HG03066 (cell line): ENCODE measurements at regions not wholly inside any gene's neighbourhood (a gene's known extent, or its start where the extent isn't known, plus 50 kb on each side); places are given as distances from the start of the nearest gene placed in this dataset.

Source experiments
- ATAC-seq: cut with Tn5 transposase; IDR thresholded peaks from one replicate; pipeline ENCODE4 v1.9.1; 2021; ENCODE audit warnings: low read depth; ENCODE audit not compliant: unreplicated experiment

GRCh38 chr1:170310014-170310405, 164.3 kb downstream of the NTMT2 start:
- ATAC-seq: no peak

DNA sequence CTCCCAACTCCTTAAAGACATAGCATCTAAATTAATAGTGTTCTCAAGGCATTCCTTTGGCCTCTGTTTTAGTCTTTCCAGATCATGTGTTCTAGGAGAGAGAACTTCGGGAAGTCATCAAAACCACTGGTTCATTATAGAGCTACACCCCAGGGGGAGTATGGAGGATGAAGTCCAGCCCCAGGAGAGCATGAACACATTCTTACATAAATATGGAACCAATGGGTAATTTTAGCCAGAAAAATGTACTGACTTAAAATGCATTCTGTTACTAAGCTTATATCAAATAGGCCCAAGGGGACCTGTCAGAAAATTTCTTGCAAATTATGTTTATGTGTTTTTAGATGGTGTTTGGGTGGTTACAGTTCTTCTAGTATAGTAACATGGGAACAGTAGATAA, 165.2 kb downstream of the NTMT2 start:
- ATAC-seq: no peak

DNA sequence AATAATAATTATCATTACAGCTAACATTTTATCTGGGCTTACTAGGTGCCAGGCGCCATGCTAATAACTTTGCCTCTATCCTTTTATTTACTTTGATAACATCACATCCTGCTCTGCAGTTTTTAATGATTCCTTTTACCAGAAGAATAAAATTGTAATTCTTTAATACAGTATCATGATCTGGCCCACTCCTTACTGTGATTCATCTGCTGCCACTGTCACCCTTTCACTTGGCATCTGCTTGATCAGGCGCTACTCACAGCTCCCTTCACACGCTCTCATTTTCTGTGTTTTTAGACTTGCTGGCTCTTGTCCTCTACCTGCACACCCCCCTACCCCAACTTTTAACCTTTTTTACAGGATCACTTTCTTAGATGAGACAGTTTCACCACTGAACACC, 167.5 kb downstream of the NTMT2 start:
- ATAC-seq: no peak

DNA sequence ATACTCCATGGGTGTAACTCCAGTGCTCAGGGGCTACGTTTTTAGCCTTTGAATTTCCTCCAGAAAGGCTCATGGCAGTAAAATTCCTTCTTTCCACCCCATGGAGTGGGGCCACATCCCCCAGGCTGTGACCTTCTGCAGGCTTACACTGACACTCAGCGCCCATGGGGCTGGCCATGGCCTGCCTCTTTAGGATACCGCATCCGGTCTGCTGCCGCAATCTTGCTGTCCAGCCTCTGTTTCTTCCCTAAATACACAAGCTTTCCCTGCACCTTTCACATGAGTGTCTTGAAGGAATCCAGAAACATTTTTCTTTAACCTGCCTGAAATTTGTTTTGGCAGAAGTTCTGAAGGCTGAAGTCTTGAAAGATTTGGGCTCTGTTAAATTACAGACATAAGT, 170.5 kb downstream of the NTMT2 start:
- no peak for ATAC-seq

GRCh38 chr1:170318141-170318540, 172.4 kb downstream of the NTMT2 start:
- no peak for ATAC-seq

DNA sequence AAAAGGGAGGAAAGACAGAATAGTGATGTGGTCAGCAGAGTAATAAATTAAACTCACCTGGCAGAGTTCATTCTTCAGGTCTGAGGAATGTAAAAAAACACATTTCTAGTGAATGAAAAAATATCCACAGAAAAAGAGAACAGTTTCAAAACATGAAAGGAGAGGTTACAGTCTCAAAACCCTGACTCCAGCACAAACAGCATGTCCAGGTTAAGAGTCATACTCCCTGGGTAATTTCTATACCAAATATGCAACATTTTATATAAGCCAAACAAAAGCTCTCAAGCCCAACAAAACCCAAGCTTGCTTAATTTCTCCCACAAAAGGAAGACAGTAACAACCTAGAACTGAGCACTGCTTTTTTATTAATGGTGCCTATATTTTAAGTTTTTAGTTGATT, 173.0 kb downstream of the NTMT2 start:
- ATAC-seq: no peak

- no peak for ATAC-seq
Measured at GRCh38 chr1:170321113-170321512, 175.4 kb downstream of the NTMT2 start.

- no peak for ATAC-seq
Measured at GRCh38 chr1:170326186-170326585, 180.4 kb downstream of the NTMT2 start.

- no peak for ATAC-seq
Measured at GRCh38 chr1:170332801-170333200, 187.0 kb downstream of the NTMT2 start.

GRCh38 chr1:170337413-170337994, 191.7 kb downstream of the NTMT2 start:
- ATAC-seq: no peak

DNA sequence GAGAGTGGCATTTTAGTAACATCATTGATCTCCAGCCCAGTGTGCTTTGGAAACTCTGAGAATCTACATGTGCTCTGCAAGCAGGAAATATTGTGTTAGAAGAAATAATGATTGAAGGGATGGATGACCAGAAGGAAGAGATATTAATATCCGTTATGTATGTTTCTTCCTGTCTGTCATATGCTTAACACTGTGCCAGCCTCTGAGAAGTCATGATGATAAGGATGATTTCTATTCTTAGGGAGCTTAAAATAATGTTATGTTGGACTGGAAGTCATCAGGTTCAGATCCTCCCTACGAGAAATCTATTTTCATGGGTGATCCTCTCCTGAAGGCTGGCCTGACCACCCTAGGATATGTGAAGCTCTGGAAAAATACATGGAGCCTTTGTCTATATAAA, 192.4 kb upstream of the GORAB start:
- no peak for ATAC-seq

GRCh38 chr1:170340308-170340707, 191.7 kb upstream of the GORAB start:
- no peak for ATAC-seq

- no peak for ATAC-seq
Measured at GRCh38 chr1:170351366-170351946, 180.5 kb upstream of the GORAB start.

DNA sequence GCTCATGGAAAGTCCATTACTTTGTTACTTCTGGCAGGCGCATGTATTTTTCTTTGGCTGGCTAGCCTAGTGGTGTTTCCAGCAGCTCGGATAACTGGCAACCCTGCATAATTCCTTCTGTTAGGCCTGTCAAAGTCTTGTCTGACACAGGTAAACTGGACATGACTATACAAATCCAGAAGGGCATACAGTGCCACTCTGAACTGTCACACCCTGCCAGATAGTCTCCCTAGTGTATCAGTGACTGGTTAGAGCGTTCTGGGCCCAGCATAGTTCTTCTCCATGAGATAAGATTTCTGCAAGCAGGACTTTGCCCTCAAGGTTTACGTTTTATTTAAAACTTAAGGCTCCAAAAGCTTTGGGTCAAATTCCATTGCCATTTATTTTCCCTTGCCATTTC, 177.7 kb upstream of the GORAB start:
- no peak for ATAC-seq

- no peak for ATAC-seq
Measured at GRCh38 chr1:170354690-170355089, 177.3 kb upstream of the GORAB start.

GRCh38 chr1:170355267-170355801, 176.6 kb upstream of the GORAB start:
- ATAC-seq: no peak

GRCh38 chr1:170356585-170356984, 175.4 kb upstream of the GORAB start:
- no peak for ATAC-seq

DNA sequence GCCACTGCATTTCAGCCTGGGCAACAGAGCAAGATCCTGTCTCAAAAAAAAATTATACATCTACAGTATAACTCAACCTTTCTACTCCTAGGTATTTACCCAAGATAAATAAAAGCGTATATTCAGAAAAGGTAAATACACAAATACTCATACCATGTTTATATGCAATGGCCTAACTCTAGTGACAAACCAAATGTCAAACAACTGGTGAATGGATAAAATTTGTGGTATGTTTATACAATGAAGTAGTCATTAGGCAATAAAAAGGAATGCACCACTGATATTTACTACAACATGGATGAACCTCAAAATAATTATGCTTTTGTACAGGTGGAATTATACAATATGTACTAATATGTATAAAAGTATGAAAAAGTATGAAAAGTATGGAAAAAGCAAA, 174.2 kb upstream of the GORAB start:
- ATAC-seq: no peak

DNA sequence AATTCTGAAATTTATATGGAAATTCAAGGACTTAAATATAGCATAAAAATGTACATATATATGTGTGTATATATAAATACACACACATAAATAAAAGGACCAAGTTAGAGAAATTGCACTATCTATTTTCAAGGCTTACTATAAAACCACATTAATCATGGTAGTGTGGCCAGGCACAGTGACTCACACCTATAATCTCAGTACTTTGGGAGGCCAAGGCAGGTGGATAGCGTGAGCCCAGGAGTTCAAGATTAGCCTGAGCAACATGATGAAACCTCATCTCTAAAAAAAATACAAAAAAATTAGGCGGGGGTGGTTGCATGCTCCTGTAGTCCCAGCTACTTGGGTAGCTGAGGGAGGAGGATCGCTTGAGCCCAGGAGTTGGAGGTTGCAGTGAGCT, 171.4 kb upstream of the GORAB start:
- no peak for ATAC-seq

GRCh38 chr1:170365331-170365730, 166.6 kb upstream of the GORAB start:
- no peak for ATAC-seq

DNA sequence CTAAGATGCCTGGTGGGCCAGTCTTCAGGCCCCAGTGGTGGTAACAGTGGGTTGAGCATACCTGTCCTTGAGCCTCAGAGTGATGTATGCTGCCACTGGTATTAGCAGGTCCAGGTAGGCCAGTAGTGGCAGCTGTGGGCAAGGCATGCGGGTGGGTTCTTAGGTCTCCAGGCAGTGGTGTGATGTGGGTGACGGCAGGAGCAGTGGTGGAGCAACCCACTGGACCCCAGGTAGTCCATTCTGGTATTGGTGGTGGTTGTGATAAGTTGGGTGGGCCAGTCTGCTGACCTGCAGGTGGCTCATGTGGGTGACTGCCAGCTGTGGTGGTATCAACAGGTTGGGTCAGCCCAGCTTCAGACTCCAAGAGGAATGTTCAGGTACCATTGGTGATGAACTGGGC, 165.0 kb upstream of the GORAB start:
- ATAC-seq: no peak

DNA sequence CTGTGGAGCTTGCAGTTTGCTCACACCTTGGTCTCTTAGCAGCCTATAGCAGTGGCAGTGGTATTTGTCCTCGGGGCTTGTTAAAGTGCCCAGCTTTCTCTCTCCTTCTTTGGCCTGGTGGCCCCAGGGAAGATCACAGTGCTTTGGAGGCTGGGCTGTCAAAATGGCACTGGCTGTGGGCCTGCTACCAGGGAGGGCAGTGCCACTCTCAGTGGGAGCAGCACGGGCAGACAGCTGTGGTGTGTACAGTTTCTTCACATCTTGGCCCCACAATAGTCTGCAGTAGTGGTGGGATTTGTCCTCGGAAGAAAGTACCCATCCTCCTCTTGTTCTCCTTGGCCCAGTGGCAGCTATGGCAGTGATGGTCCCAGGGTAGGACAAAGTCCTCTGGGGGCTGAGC, 164.4 kb upstream of the GORAB start:
- no peak for ATAC-seq

- no peak for ATAC-seq
Measured at GRCh38 chr1:170369000-170369399, 163.0 kb upstream of the GORAB start.
